NCI-H2171 treated with DMSO at 0.1 percent for 48 hours (cell line): ENCODE measurements at regions not wholly inside any gene's neighbourhood (a gene's known extent, or its start where the extent isn't known, plus 50 kb on each side); places are given as distances from the start of the nearest gene placed in this dataset.
"Not testable (repeated sequence)": the region's sequence is repeated elsewhere in the genome, so short reads cannot be mapped to it uniquely, and the experiment has no call there.

Source experiments
- DNase-seq: peaks from one replicate; lab custom pipeline; 2025; lab: John Stamatoyannopoulos, UW

DNA sequence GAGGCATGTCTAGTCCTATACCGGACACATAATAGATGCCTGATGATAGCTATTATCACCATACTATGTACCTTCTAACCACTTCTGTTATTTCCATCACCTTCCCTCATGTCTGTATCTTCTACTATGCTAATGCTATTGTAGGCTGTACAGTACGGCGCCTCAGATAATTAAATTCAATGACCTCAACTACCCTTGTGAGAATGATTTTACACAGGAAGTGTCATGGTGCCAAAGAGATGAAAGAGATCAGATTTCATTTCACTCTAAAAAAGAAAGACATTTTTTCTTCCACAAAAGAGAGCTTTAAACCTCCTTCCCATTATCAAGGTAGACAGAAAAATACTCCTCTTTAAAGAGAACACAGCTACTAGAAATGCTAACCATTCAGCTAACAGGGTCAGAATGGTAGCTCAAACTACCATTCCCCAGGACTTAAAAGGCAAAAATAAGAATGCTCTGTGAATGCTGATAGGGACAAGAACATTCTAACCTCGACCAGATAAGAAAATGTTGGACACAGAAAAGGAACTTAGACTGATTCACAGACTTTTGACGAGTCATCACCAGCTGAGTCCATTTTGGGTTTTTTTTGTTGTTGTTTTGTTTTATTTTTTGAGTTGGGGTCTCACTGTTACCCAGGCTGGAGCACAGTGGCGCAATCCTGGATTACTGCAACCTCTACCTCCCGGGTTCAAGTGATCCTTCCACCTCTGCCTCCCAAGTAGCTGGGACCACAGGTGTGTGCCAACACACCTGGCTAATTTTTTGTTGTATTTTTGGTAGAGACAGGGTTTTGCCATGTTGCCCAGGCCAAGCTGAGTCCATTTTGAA is 99.2 kb upstream of the RAPGEF2 start:
- peak; percentile 4 for DNase-seq

DNA sequence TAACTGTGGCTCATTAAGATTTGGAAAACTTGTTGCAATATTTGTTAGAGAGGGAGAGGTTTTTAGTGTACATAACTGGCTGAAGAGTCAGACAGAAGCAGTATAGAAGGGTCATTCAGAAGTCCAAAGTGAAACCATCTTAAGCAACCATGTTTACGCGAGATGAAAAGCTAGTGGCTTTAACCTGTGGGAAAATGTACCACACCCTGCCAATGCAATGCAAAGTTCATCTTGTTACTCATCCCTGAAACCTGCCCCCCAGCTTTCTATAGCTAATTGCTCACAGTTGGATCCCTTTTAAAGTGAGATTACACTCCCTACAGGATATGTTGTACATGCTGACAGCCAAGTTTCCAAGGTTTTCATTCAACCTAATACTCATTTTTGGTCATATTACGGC is 96.7 kb upstream of the RAPGEF2 start:
- DNase-seq, result no peak

DNA sequence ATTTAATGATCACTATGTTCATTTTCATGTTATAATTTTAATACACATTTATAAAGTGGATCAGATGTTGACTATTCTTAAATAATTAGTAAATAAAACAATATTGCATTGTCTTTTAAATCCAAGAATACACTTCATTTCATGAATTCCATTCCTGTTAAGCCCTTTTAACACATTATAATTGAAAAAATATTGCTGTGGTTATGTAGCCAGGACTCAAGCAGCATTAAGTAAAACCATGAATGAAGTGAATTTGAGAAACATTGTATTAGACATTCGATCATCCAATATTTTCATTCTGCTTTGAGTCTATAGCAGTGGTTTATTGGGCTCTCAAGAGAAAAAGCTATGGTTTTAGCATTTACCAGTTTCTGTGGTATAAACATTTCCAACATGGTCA is 94.2 kb upstream of the RAPGEF2 start:
- no peak for DNase-seq

DNA sequence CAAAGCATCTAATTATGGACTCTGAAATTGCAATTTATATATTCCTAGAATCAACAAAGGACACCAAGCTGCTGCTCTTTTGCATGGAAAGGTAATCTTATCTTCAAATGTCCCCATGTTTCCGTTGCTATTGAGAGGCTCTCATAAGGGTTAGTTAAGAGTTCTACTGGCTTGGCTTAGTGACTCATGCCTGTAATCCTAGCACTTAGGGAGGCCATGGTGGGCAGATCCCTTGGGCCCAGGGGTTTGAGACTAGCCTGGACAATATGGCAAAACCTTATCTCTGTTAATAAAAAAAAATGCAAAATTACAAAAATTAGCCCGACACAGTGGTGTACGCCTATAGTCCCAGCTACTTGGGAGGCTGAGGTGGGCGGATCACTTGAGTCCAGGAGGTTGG is 93.4 kb upstream of the RAPGEF2 start:
- DNase-seq, result no peak

DNA sequence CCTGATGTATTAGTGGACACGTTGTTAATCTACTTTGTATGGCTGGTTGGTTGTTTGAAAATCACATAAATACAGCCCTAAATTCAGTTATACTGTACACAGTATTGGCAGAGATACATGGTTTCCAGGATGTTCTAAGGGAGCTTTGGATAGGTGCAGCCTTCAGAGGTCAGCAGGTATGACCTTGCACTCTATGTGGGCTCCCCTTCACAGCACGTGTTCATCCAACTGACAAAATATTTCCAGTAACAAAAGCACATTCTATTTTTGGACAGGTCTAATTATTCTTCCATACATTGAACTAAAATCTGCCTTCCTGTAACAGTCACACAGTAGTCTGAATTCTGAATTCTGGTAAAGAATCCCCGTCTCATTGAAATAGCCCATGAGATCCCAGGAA is 92.8 kb upstream of the RAPGEF2 start:
- DNase-seq, result no peak

DNA sequence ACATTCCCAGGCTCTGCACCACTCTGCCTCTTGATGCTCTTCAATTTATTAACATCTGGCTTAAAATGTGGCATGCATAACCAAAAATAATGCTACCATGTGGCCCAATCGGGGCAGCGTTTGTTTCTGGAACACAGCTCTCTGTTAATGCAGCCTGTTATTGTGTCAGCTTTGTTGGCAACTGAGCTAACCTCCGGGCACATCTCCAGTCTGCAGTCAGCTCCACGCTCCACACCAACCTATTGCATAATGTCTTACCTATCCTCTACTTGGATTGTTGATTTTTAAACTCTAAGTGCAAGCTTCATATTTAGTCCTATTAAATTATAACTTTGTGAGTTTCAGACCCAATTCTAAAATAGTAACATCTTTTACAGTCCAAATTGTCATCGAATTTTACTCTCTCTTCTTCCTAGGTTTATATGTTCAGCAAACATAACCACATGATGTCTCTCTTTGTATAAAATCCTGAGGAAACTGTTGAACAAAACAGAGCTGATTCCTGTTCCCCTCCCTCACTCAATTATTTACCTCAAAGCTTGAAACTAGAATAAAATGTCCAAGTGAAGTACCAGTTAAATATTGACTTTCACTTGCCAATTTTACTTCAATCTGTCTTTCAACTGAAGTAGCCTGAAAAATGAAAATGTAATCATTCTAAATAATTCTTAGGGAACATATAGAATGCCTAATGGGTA is 92.2 kb upstream of the RAPGEF2 start:
- DNase-seq, result no peak

DNA sequence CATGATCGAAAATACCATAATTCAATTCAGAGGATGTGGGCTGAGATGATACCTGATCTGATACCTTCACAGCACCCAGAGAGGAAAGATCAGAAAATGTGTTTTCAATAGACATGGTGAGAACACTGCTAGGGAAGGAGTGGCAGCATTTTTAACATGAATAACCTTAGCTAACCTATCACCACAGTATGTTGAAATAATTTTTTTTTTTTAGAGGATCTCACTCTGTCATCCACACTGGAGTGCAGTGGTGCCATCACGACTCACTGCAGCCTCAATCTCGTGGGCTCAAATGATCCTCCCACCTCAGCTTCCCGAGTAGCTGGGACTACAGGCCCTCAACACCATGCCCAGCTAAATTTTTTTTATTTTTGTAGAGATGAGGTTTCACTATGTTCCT is 90.5 kb upstream of the RAPGEF2 start:
- no peak for DNase-seq

DNA sequence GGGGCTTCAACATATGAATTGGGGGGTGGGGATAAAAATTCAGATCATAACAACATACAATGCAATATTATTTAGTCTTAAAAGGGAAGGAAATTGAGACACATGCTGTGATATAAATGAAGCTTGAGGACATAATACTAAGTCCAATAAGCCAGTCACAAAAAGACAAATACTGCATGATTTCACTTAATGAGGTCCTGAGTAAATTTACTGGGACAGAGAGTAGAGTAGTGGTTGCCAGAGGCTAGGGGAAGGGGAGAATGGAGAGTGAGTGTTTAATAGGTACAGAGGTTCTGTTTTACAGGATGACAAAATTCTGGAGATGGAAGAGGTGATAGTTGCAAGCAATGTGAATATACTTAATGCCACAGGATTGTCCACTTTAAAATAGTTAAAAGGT is 89.2 kb upstream of the RAPGEF2 start:
- DNase-seq, result no peak

DNA sequence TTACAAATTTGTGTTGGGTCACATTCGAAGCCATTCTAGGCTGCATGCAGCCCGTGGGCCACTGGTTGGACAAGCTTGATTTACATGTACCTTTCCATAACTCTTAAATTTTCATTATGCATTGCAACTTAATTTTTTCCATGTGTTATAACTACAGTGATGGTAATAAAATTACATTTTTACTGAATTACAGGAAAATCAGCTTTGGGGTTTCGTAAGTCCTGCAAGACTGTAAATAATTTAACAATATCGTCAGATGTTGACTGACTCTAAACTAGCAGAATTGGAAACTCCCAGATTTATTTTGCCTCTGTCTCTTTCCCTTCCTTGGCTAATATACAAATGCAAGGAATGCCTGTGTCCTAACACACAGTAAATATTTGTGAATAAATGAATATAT is 88.0 kb upstream of the RAPGEF2 start:
- DNase-seq, result no peak

DNA sequence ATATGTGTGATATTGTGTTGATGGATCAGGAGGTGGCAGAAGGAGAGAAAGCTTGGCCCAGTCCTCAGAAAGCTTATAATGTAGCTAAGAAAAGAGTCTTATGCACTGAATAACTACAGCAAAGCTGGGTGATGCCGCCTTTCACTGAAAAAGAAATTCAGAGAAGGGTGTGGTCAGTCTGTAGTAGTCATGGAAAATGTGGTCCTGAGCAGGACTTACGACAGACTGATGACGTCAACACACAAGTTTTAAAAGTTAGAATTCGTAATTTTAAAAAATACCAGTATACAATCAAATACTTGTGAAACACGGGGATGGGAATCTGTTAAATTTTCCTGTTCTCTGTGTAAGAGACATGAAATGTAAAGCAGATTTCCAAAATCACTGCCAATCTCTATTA is 87.0 kb upstream of the RAPGEF2 start:
- no peak for DNase-seq

DNA sequence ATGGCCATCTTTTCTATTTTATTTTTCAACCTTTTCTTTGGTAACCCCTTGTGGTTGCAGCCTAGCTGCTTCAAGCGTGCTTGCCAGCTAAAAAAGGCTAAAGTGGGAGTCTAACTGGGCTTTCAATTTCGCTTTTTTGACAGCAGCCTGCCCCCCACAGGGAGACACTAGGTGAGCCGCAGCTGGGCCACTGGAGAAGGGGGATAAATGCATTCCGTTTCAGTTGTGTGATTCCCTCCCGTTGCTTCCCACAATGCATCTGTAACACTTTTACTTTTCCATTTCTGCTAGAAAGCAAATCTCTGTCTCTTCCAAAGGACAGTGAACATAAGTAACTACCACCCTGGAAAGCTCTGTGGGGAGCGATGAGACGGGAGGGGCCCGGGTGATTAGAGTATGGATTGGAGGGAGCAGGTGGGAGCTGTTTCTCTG is 86.3 kb upstream of the RAPGEF2 start:
- DNase-seq, result peak; percentile 0

DNA sequence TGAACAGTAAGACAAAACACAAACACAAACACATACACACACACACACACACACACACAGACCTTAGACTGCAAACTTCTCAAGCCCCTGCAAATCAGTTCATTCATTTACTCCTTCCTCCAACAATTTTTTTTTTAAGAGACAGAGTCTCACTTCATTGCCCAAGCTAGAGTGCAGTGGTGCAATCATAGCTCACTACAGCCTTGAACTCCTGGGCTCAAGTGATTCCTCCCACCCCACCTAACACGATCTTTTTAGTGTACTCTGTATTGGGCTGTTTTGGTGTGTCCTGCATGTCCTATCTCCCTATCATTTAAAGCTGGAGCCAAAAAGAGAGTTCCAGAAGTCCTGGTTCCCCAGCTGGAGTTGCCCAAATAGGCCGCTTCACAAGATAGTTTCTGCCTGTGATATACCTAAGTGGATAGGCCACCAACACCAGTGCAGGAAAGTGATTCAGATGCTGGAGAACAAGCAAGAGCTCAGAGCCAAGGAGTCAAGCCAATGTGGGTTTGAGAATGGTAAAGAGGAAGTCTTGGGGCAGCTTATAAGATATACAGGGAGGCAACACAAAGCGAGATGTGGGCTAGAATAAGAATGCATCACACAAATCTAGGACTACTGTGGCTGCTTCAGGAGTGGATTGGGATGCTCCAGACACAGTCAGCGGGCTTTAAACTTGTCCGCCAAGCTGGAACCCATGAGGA is 85.4 kb upstream of the RAPGEF2 start:
- no peak for DNase-seq

DNA sequence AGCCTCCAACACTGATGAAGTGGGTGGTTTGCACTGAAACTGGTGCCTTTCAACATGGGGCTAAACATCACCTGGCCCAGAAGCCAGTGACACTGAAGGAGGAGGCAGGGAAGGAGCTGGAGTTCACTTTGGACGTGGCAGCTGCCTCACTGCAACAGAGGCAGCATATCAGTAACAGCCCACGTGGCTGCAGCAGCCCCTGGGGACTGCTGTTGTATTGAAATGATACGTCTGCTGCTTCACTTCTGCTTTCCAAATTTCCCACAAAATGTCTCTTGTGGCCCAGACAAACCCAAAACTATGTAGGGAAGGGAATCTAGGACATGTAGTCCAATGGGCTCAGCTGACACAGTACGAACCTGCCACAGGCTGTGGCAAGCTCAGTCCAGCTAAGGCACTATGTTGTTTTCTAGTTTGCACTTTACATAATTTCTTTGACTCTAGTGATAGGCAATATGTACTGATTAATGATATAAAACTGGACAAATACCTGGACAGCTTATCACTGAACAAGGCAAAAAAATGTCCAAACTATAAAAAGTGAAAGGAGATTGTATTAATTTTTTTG is 84.7 kb upstream of the RAPGEF2 start:
- peak; percentile 52 for DNase-seq

DNA sequence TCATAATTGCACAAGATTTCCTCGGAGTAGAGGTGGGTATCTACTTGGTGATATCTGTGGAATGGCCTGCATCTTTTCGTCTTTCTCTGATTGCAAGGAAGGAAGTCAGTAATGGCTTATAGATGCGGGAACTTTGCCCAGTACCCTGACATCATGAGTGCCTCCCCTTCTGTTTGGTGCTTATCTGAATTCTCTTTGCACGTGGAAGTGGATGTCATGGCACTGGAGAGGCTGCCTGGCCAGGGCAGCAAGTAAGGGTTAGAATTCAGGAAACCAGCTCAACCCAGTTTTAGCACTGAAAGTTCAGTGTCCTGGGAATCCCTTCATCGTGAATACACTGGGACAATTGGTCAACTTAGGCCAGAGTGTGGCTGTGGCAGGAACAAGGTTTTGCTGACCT is 83.5 kb upstream of the RAPGEF2 start:
- DNase-seq, result no peak

DNA sequence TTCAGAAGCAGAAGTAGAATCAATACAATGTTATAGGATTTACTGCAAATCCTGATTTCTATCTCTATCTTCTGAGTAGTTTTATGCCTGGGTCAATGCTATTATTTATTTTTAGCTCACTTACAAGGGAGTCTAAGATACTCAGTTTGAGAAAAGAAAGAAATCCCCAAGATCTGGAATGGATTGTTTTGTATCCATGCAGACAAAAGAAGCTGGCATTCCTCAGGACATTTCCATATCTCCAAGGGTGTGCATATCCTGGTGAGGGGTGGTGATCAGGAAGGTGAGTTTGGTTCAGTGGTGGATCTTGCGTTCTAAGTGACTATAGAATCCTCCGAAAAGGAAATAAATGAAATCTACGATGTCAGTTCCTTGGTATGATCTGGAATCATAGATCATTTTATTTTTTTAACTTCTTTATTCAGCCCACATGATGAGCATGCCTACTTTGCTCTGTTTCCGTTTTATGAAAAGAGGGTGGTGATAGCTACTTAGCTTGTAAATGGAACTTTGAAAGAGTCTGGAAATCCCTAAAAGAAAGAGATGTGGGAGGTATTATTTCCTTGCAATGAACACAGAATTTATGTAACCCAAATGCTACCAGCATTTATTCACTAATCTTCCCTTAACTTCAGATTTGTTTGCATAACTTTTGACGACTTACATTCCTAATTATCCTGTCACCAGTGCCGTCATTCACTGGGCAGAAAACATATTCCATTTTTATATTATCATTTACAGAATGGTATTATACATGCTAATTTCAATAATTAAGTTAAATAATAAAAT is 81.1 kb upstream of the RAPGEF2 start:
- no peak for DNase-seq

DNA sequence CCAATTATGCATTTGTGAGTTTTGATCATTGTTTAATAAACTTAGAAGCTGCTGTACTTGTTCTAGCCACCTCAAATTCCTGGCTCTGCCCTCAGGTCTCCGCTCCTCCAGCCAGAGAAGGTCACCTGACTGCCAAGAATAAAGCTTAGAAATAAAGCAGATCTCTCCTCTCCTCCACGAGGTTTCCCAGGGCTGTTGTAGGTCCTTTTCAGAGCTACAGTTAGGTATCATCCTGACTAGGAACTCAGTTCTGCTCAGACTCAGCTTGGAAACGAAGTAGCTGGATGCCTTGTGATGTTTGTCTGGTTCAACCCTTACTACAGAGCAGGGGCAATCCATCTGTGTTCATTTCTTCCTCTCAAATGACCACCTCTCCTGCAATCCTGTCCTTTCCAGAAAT is 79.1 kb upstream of the RAPGEF2 start:
- DNase-seq, result no peak

DNA sequence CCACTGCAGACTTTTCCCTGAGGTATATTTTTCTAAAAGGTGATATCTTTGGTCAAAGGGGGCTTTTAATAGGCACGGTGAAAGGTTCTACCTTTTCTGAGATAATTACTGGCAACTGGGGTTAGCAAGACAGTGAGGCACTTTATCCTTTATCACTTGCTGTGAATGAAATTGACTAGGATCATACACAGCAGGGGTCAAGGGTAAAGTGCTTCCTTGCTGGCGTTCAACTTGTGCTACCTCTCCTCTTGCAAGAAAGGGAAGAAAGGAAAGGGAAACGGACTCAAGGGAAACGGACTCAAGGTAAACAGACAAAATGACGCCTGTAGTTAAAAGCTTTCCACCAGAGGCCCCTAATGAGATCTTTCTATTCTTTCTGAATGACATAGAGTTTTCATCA is 78.6 kb upstream of the RAPGEF2 start:
- no peak for DNase-seq

DNA sequence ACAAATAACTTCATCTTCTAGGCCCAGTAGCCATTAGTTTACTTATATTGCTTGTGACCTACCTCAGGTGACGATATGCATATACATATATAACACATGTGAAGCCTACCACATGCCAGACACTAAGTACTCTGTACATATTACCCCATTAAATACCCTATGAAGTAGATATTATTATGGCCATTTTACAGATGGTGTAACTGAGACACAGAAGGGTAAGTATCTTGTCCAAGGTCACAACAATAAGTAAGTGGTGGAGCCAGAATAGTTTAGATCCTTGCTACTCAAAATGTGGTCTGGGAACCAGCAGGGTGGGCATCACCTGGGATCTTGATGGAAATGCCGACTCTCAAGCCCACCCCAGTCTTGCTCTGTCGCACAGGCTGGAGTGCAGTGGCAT is 78.1 kb upstream of the RAPGEF2 start:
- DNase-seq, result no peak

DNA sequence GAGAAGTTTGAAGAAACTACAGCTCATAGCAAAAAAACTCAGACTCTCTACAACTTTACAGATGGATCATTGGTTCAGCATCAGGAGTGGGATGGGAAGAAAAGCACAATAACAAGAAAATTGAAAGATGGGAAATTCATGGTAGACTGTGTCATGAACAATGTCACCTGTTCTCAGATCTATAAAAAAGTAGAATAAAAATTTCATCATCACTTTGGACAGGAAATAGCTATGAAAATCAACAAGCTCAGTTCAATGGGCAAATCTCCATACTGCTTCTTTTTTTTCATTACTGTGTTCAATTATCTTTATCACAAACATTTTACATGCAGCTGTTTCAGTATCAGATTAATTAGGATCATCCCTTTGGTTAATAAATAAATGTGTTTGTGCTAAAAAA is 76.5 kb upstream of the RAPGEF2 start:
- no peak for DNase-seq

DNA sequence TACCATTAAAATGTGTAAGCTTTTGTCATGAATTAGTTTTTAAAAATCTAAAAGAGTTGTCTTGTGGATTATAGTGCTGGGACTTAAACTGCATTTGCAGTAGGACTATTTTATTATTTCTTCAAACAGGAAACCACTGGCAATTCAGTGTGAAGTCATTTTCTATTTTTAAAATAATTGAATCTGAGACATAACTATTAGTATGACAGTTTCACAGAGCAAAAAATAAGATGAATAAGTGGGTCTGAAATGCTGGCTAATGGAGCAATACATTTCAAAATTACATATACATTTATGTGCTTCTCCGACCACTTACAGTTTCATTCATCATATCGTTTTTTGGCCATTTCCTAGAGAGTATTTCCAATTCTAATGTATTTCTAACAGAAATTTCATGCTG is 75.3 kb upstream of the RAPGEF2 start:
- DNase-seq, result no peak

DNA sequence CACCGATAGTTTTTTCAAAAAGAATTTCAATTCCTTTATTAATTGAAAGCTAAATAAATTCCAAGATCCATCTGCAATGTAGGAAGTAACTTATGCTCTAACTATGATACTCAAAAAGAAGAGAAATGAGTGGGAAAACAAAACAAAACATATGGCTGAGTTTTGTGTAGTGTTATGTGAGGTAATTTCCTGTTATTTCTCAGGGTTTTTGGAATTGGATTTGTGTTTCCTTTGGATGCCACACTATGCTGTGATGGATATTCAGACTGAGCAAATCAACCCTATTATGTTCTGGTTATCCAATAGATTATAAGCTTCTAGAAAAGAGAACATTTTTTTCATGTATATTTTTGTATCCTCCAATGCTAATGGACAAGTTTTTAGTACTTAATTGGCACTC is 73.4 kb upstream of the RAPGEF2 start:
- DNase-seq, result no peak

DNA sequence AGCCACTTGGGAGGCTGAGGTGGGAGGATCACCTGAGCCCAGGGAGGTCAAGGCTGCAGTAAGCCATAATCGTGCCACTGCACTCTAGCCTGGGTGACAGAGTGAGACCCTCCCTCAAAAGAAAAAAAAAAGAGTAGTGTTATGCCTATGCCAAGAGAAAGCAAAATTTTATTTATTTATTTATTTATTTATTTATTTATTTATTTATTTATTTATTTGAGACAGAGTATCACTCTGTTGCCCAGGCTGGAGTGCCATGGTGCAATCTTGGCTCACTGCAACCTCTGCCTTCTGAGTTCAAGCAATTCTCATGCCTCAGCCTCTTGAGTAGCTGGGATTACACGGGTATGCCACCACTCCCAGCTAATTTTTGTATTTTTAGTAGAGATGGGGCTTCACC is 72.6 kb upstream of the RAPGEF2 start:
- not testable (repeated sequence) for DNase-seq
